GM20431 (cell line): ENCODE measurements at regions not wholly inside any gene's neighbourhood (a gene's known extent, or its start where the extent isn't known, plus 50 kb on each side); places are given as distances from the start of the nearest gene placed in this dataset.

ENCODE experiments used
- in situ Hi-C: fragments of 300-500 bp; cut with MseI, MboI; formaldehyde crosslinking; loops from one replicate; pipeline ENCODE4 v1.15.0; 2020; ENCODE audit warnings: low sequenced_read_pairs; ENCODE audit not compliant: unreplicated experiment

DNA sequence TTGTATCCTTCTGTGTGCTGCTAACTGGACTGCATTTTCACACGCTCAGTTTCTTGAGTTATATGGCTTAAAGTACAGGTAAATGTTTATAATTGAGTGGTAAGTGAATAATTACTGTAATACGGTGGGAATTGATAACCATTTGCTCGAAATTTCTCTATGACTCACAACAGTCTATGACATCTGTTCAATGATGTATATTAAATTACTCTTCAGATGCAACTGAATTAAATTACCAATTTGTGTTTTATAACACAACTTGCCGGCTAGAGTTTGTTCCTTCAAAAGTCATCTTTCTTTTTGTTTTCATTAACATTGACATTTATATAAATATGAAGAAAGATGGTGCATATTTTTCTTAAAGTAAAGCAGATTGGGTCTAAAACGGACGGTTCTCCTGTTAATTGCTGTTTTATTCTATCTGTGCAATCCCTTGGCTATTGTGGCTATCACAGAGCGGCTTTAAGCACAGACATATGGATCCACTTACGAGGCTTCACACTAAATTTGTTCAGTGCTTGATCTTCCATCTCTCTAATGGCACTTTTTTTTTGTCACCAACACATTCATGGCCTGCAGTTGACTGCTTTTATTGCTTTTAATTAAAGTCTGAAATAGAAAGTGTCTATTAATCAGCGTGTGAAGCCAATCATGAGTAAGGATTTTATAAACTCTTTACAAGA, 1291.6 kb upstream of the SLC10A2 start:
- in situ Hi-C loops = no loop called here

DNA sequence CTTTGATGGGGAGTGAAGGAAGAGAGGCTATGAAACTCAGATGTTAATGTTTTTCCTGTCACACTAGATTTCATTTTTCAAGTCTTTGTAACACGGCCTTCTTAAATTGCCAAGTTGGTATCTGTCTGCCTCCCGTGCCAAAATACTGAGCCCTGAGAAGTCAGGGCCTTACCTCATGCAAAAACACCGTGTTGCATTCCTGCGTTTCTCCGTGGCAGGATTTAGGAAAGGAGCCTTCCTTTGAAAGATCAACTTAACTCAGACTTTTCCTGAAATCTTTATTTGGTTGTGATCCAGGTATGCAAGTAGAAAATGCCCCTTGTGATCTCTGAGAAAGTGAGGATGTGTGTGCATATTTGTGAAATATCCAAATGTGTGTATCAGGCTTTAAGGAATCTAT, 1291.0 kb upstream of the SLC10A2 start:
- in situ Hi-C loops = no loop called here

GRCh38 chr13:104355041-104355670, 1288.9 kb upstream of the SLC10A2 start:
- in situ Hi-C loops = no loop called here

GRCh38 chr13:104327211-104327610, 1261.0 kb upstream of the SLC10A2 start:
- in situ Hi-C loops = no loop called here

- in situ Hi-C loops = no loop called here
These were observed 1260.3 kb upstream of the SLC10A2 start for GRCh38 chr13:104326523-104326922.

DNA sequence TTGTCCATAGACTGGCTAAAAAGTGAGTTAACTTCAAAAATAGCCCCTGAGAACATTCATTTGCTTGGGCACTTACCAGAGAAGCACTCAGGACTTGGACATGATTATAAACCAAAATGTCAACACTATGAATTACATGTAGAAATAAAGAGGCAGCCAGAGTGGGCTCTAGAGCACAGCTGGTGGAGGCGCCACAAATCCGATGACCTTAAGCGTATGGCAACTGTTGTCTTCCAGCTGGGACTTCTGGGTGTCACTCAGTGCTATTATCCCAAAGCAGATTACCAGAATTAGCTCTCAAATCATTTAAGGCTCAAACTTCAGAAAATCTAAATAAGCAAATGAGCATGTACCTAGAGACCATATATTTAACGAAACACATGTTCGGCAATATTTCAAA, 1255.5 kb upstream of the SLC10A2 start:
- in situ Hi-C loops = no loop called here

GRCh38 chr13:104320446-104320845, 1254.2 kb upstream of the SLC10A2 start:
- in situ Hi-C loops = no loop called here

GRCh38 chr13:104318121-104318520, 1251.9 kb upstream of the SLC10A2 start:
- in situ Hi-C loops = no loop called here

DNA sequence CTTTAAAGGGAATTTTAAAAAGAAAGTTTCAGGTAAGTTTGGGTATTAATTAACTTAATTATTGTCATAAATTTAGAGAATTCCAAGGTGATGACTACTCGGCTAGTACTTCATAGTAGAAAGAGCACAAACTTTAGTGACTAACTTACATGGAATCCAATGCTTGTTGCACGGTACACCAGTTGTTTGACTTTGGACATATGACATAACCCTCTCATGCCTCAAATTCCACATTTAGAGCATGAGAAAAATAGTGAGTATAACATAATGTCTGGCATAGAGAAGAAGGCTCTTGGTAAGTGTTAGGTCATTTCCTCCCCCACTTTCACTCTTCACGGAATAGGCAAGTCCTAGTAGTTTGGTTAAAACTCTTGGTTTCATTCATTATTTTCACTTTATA, 1249.4 kb upstream of the SLC10A2 start:
- in situ Hi-C loops = no loop called here

DNA sequence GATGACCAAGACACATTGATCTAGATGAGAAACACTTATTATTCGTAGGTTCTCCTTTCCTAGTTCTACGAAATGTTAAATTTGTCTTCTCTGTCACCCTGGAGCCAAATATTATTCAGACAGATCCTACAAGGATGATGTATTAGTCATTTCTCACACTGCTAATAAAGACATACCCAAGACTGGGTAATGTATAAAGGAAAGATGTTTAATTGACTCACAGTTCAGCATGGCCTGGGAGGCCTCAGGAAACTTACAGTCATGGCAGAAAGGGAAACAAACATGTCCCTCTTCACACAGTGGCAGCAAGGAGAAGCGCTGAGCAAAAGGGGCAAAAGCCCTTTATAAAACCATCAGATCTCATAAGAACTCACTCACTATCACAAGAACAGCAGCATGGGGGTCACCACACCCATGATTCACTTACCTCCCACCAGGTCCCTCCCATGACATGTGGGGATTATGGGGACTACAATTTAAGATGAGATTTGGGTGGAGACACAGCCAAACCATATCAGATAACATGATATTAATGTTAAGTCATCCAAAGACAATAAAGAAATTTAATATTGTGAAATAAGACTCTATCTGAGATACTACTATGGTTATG, 1248.8 kb upstream of the SLC10A2 start:
- in situ Hi-C loops = no loop called here

- in situ Hi-C loops = no loop called here
These were observed 1248.1 kb upstream of the SLC10A2 start for GRCh38 chr13:104314321-104314720.

- in situ Hi-C loops = no loop called here
These were observed 1244.6 kb upstream of the SLC10A2 start for GRCh38 chr13:104310861-104311260.

DNA sequence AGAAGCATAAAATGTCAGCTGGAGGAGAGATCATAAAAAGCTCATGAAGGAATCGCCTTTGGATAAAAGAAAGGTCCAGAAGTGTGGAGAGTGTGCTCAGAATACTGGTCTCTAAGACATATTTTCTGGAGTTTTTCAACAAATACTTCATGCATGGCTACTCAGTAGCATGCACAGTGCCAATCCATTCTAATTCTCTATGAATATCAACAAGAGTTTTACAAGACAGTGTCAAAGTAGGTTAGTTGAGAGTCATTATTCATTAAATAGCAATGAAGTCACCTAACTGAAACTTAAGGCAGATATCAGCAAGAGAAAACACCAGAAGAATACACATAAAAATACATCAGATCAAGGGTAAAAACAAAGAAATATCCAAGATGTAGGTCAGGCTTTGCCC, 1243.2 kb upstream of the SLC10A2 start:
- in situ Hi-C loops = no loop called here

DNA sequence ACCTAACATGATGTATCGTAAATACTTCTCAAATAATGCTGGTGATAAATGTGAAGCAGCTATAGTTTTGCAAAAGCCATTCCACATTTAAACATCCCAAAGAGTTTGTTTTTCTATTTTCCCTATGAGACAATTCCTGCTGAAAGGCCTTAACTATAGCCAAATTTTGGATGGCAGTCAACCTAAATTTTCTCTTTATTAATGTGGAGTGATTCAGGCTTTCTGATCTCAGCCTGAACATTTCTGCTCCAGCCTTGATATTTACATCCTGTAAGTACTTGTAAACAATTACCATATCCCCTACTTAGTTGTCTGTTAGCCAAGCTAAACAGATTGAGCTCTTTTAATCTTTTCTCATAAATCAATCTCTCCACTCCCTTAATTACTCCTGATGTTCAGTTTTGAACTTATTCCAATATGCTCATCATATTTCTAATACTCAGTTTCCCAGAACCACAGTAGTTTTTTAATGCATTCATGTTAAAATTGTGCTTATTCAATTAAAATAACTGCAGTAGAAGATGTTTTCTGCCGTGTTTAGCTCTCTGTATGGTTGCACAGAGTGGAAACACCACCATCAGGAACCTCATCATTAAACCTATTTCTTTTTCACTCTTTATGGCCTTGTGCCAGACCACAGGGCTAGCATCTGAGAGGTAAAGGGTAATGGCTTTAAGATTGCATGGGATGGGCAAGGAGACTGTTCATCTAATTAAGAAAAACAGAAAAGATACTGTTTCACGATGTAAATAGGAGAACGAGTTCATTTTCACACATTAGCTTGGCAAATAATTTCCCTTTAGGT, 1235.2 kb upstream of the SLC10A2 start:
- in situ Hi-C loops = no loop called here

DNA sequence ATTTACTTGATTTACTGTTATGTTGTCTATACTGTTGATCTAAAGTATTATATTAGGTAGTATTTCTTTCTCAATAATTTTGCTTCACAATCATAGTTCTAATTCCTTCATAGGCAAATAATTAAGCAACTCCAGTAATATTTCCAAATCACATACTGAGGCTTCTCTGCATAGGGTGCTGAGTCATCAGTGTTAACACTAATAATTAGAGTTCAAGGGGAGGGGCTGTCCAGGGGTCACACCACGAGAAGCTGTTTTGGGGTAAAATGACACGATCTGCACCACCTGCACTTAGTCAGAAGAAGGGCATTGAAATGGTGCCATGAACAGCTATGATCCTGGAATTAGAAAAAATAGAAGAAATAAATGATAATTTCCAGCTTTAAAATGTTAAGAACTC, 1230.9 kb upstream of the SLC10A2 start:
- in situ Hi-C loops = no loop called here

- in situ Hi-C loops = no loop called here
These were observed 1230.1 kb upstream of the SLC10A2 start for GRCh38 chr13:104296286-104296685.

DNA sequence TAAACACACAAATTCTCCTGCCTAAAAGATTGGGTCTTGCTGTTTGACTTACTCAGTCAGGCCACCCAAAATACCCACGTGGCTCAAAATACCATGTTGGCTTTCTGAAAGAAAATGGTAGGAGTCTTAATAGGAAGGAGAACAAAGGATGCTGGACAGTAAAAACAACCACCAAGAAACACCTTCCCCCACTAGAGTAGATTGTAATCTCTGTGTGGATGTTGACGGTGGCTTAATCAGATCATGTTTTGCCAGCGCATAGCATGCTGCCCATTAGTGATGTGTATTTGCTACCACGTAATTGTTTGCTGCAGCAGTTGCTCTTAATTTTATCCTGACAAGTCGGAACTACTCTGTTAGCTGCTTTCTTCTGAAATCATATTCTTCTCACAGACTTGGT, 1229.3 kb upstream of the SLC10A2 start:
- in situ Hi-C loops = no loop called here

GRCh38 chr13:104289400-104289799, 1223.2 kb upstream of the SLC10A2 start:
- in situ Hi-C loops = no loop called here

- in situ Hi-C loops = no loop called here
These were observed 1222.3 kb upstream of the SLC10A2 start for GRCh38 chr13:104288496-104288895.

DNA sequence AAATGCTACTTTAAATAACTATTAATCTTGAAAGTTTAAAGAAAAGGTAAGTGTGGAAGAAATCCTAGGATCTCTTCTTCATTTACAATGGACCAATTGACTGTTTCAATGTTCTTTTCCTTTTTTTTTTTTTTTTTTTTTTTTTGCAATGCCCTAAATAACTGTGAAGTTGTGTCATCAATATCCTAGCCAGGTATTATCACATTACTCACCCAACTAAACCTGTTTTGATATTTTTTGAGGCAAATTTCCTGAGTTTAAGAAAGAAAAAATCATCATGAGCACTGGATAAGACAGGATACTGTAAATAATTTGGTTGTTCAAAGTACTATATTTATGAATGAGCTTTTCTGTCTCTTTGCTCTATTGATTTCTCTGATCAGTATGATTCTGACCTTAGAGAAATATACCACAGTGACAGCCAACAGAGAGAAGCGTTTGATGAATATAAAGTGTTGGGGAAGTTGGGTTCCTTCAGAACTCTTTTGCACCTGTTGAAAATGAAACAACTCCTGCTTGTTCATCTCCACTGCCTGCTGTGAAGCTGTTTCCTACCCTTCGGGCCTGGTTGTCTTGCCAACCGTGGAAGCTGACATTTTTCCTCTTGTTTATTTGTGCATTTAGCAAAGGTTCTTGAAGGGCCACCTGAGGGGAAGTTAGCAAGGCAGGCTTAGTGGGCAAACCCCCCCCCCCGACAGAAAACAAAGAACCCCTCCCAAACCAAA, 1220.5 kb upstream of the SLC10A2 start:
- in situ Hi-C loops = no loop called here
